ENCODE measurements at regions not wholly inside any gene's neighbourhood (a gene's known extent, or its start where the extent isn't known, plus 50 kb on each side); places are given as distances from the start of the nearest gene placed in this dataset.

- no peak for DNase-seq
These were observed 86.5 kb upstream of the KAZN start for GRCh38 chr1:14511796-14512585.

GRCh38 chr1:14513111-14513510, 85.4 kb upstream of the KAZN start:
- DNase-seq = no peak

GRCh38 chr1:14514739-14515138, 83.7 kb upstream of the KAZN start:
- DNase-seq = no peak

GRCh38 chr1:14516974-14517840, 81.3 kb upstream of the KAZN start:
- no peak for DNase-seq

GRCh38 chr1:14517841-14518180, 80.7 kb upstream of the KAZN start:
- no peak for DNase-seq

- DNase-seq = no peak
These were observed 78.5 kb upstream of the KAZN start for GRCh38 chr1:14519976-14520375.

- DNase-seq = no peak
These were observed 77.8 kb upstream of the KAZN start for GRCh38 chr1:14520514-14521163.

- DNase-seq = no peak
These were observed 76.9 kb upstream of the KAZN start for GRCh38 chr1:14521622-14522021.

- DNase-seq = no peak
These were observed 76.2 kb upstream of the KAZN start for GRCh38 chr1:14522077-14522925.

- DNase-seq = no peak
These were observed 75.6 kb upstream of the KAZN start for GRCh38 chr1:14522926-14523241.

GRCh38 chr1:14524826-14525636, 73.5 kb upstream of the KAZN start:
- no peak for DNase-seq

GRCh38 chr1:14529475-14529874, 69.0 kb upstream of the KAZN start:
- DNase-seq = no peak

GRCh38 chr1:14531519-14531918, 67.0 kb upstream of the KAZN start:
- DNase-seq = no peak

- no peak for DNase-seq
These were observed 62.7 kb upstream of the KAZN start for GRCh38 chr1:14535619-14536355.

GRCh38 chr1:14538335-14538734, 60.1 kb upstream of the KAZN start:
- DNase-seq = no peak

GRCh38 chr1:14539309-14539708, 59.2 kb upstream of the KAZN start:
- no peak for DNase-seq

- DNase-seq = no peak
These were observed 58.4 kb upstream of the KAZN start for GRCh38 chr1:14539953-14540563.

- DNase-seq = no peak
These were observed 57.1 kb upstream of the KAZN start for GRCh38 chr1:14541348-14541747.

GRCh38 chr1:14543191-14543840, 55.2 kb upstream of the KAZN start:
- no peak for DNase-seq

- no peak for DNase-seq
These were observed 54.2 kb upstream of the KAZN start for GRCh38 chr1:14544319-14544718.
